OCI-LY1 (cell line): ENCODE measurements at regions not wholly inside any gene's neighbourhood (a gene's known extent, or its start where the extent isn't known, plus 50 kb on each side); places are given as distances from the start of the nearest gene placed in this dataset.

Source experiments
- H2AFZ ChIP-seq: fragments of 200-600 bp; sonication (generic), shearing (Covaris generic); 2 replicates; pipeline ENCODE4 v1.6.0; 2014; ENCODE audit warnings: antibody characterized with exemption, mild to moderate bottlenecking, low read length
- H3F3A ChIP-seq: fragments of 200-600 bp; sonication (generic), shearing (Covaris generic); 2 replicates; pipeline ENCODE4 v1.6.0; 2014; ENCODE audit warnings: mild to moderate bottlenecking, antibody characterized with exemption, low read length, moderate library complexity; ENCODE audit not compliant: insufficient read depth
- H3K27ac ChIP-seq: fragments of 200-600 bp; sonication (generic); 2 replicates; pipeline ENCODE4 v1.5.1; 2014; ENCODE audit warnings: low read length, mixed run types, mild to moderate bottlenecking, low read depth; ENCODE audit not compliant: poor library complexity, severe bottlenecking
- H3K27me3 ChIP-seq: fragments of 200-600 bp; sonication (generic); 2 replicates; pipeline ENCODE4 v1.6.0; 2014; ENCODE audit warnings: antibody characterized with exemption, mild to moderate bottlenecking, low read length, moderate library complexity; ENCODE audit not compliant: insufficient read depth
- H3K36me3 ChIP-seq: fragments of 200-600 bp; sonication (generic); 2 replicates; pipeline ENCODE4 v1.6.1; 2014; ENCODE audit warnings: mild to moderate bottlenecking, antibody characterized with exemption, low read length, moderate library complexity, mixed read lengths; ENCODE audit not compliant: insufficient read depth
- H3K4me1 ChIP-seq: fragments of 200-600 bp; sonication (generic); 2 replicates; pipeline ENCODE4 v1.5.1; 2014; ENCODE audit warnings: mild to moderate bottlenecking, low read length, moderate library complexity; ENCODE audit not compliant: insufficient read depth, severe bottlenecking
- H3K4me2 ChIP-seq: fragments of 200-600 bp; sonication (generic), shearing (Covaris generic); 2 replicates; pipeline ENCODE4 v1.6.1; 2014; ENCODE audit warnings: low read length
- H3K4me3 ChIP-seq: fragments of 200-600 bp; sonication (generic); 2 replicates; pipeline ENCODE4 v1.5.1; 2014; ENCODE audit warnings: low read length, low read depth, mild to moderate bottlenecking, mixed read lengths; ENCODE audit not compliant: poor library complexity, severe bottlenecking
- H3K79me2 ChIP-seq: fragments of 200-600 bp; shearing (Covaris generic); 2 replicates; pipeline ENCODE4 v1.6.1; 2016; ENCODE audit warnings: mixed run types, low read length, mixed read lengths; ENCODE audit not compliant: insufficient read depth
- H3K9ac ChIP-seq: fragments of 200-600 bp; sonication (generic), shearing (Covaris generic); 2 replicates; pipeline ENCODE4 v1.6.1; 2014; ENCODE audit warnings: mild to moderate bottlenecking, low read length, mixed read lengths
- H3K9me2 ChIP-seq: fragments of 200-600 bp; sonication (generic), shearing (Covaris generic); 2 replicates; pipeline ENCODE4 v1.6.1; 2014; ENCODE audit warnings: low read depth, mild to moderate bottlenecking, low read length, mixed read lengths
- H3K9me3 ChIP-seq: fragments of 200-600 bp; shearing (Covaris generic); 2 replicates; pipeline ENCODE4 v1.6.1; 2014; ENCODE audit warnings: low read length, mixed read lengths
- H4K20me1 ChIP-seq: fragments of 200-600 bp; sonication (generic), shearing (Covaris generic); 2 replicates; pipeline ENCODE4 v1.6.0; 2016; ENCODE audit warnings: mild to moderate bottlenecking, low read length; ENCODE audit not compliant: insufficient read depth
- EZH2 ChIP-seq: fragments of 200-600 bp; sonication (generic), shearing (Covaris generic); IDR thresholded peaks from 2 replicates; pipeline ENCODE4 v1.8.0; 2017; ENCODE audit warnings: borderline replicate concordance, mixed run types, mild to moderate bottlenecking, antibody characterized with exemption, low read length, moderate library complexity, mixed read lengths
- TF ChIP-seq, protein P1 (sequence below): fragments of 200-600 bp; sonication (generic), shearing (Covaris generic); IDR thresholded peaks from 2 replicates; pipeline ENCODE4 v1.5.1; 2017; ENCODE audit warnings: mild to moderate bottlenecking, antibody characterized with exemption, low read length, moderate library complexity, mixed read lengths

DNA sequence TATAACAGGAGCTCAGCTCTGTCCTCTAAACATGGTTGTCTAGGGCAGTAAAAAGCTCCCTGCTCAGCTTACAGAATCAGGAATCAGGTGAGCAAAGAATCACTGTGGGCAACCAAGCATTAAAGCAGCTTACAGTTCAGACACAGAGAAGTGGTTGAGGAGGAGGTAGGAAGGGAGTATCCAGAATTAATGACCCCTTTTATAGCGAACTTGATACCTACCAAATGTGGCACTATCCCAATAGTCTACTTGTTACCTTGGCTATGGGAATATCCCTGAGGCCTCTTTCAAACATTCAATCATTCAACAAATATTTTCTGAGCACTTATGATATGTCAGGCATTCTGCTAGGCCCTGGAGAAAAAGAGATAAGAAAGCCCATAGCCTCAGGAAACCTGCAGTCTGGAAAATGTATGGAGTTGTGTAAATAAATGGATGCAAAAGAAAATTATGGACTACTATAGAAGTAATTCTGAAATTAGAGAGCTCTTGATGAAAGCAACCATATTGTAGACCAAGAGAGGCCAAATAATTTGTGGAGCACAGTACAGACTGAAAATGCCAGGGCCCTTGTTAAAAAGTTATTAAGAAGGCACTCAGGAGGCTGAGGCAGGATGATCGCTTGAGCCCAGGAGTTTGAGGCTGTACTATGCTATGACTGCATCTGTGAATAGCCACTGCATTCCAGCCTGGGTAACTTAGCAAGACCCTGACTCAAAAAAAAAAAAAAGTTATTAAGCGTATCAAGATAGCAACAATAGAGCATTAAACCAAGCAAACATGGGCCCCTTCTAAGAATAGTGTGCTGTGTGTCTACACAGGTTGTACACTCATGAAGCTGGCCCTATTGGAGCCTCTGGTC, 134.0 kb upstream of the CPSF6 start:
- H3K27ac ChIP-seq, result no peak overlapping the region
- no peak for TF ChIP-seq EZH2
- TF ChIP-seq, protein P1, sequence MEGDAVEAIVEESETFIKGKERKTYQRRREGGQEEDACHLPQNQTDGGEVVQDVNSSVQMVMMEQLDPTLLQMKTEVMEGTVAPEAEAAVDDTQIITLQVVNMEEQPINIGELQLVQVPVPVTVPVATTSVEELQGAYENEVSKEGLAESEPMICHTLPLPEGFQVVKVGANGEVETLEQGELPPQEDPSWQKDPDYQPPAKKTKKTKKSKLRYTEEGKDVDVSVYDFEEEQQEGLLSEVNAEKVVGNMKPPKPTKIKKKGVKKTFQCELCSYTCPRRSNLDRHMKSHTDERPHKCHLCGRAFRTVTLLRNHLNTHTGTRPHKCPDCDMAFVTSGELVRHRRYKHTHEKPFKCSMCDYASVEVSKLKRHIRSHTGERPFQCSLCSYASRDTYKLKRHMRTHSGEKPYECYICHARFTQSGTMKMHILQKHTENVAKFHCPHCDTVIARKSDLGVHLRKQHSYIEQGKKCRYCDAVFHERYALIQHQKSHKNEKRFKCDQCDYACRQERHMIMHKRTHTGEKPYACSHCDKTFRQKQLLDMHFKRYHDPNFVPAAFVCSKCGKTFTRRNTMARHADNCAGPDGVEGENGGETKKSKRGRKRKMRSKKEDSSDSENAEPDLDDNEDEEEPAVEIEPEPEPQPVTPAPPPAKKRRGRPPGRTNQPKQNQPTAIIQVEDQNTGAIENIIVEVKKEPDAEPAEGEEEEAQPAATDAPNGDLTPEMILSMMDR, result no peak

DNA sequence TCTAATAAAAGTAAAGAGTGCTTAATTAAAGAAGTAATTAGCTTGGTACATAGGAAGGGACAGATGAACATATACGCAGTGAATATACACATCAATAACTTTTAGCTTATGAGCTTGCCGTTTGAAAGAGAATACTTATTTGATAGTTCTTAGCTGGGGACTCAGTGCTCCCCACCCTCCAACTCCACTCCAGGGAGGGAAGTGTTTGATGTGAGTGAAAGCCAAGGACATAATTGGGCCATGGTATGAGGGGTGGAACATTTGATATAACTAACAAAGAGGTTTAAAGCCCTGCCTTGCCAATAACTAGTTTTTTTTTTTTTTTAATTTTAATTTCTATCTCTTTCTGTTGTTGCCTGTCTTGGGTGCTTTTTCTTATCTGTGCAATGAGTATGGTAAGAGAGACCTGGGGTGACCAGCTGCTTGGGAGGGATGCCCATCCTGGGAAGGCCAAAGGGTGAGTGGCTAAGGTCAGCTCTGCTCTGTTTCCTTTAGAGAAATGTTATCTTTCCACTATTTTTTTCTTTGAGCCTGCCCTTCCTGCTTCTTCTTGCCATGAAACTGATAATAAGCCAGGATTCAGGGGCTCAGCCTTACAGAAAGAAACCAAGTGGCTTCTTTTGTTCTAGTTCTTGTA, 132.8 kb upstream of the CPSF6 start:
- Histone ChIP-seq H3K9me2 (no peaks in the 10 kb centered on the region), H3K36me3 (no peaks in the 10 kb centered on the region), H3K9ac (no peak overlapping the region), H3K9me3 (no peaks in the 10 kb centered on the region), H3K4me3 (no peak overlapping the region), H3K4me1 (no peaks in the 10 kb centered on the region), H3F3A (no peaks in the 10 kb centered on the region), H3K27me3 (no peaks in the 10 kb centered on the region), H3K79me2 (no peaks in the 10 kb centered on the region), H3K4me2 (no peak overlapping the region), H4K20me1 (no peaks in the 10 kb centered on the region), H2AFZ (no peak overlapping the region), H3K27ac (no peak overlapping the region)
- TF ChIP-seq EZH2, result no peak
- TF ChIP-seq, protein P1, result no peak

More for the DNA sequence above, 134.0 kb upstream of the CPSF6 start:
- Histone ChIP-seq H3K4me3 (no peak overlapping the region), H3K4me1 (no peaks in the 10 kb centered on the region), H3K9me2 (no peaks in the 10 kb centered on the region), H2AFZ (no peak overlapping the region), H3K36me3 (no peaks in the 10 kb centered on the region), H4K20me1 (no peaks in the 10 kb centered on the region), H3K9me3 (no peaks in the 10 kb centered on the region), H3K4me2 (no peak overlapping the region), H3F3A (no peaks in the 10 kb centered on the region), H3K9ac (no peak overlapping the region), H3K79me2 (no peaks in the 10 kb centered on the region), H3K27me3 (no peaks in the 10 kb centered on the region)

DNA sequence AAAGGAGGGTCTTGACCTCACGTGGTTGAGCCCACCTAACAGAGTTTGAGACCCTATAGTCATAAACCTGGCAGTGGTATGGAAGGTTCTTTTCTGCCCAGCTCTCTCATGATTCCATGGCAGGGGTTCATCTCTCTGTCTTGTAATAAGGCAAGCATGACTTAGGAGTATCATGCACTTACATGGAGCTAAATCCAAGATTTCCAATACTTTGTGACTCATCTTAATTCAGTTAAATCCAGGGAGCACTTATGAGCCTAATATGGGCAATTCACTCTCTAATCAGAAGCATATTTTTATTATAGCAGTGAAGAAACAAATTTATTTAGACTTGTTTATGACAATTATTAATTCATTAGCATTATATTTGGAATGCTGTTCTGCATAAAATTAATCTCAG, 131.8 kb upstream of the CPSF6 start:
- Histone ChIP-seq H4K20me1 (no peaks in the 10 kb centered on the region), H3K4me3 (no peak overlapping the region), H3K9me3 (no peaks in the 10 kb centered on the region), H3K27me3 (no peaks in the 10 kb centered on the region), H3K9ac (no peak overlapping the region), H3K27ac (no peak overlapping the region), H3K4me1 (no peaks in the 10 kb centered on the region), H3K79me2 (no peaks in the 10 kb centered on the region), H3K4me2 (no peak overlapping the region), H3K9me2 (no peaks in the 10 kb centered on the region), H2AFZ (no peak overlapping the region), H3F3A (no peaks in the 10 kb centered on the region), H3K36me3 (no peaks in the 10 kb centered on the region)
- no peak for TF ChIP-seq EZH2
- TF ChIP-seq, protein P1, result no peak
